ENCODE measurements at regions not wholly inside any gene's neighbourhood (a gene's known extent, or its start where the extent isn't known, plus 50 kb on each side); places are given as distances from the start of the nearest gene placed in this dataset.

DNA sequence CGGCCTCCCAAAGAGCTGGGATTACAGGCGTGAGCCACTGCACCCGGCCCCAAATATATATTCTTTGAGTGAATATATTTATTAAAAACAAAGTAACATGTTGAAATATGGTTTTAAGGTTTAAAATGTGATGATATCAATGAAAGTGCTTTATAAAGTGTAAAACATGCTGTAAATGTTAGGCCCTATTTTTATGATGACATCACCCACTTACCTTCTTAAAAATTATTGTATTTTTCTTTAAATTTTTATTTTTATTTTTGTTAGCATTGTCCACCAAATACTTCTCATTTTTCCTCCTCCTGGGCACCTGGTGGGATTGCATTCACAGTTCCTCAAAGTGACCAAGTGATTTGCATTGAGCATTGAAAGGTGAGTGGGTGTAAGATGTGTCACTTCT is 152.6 kb upstream of the TBX3 start:
- TF ChIP-seq NRF1 (IDR thresholded peaks at IDR 0.05; ENCODE audit: low read depth, low read length) = no peak
- TF ChIP-seq, protein P1, sequence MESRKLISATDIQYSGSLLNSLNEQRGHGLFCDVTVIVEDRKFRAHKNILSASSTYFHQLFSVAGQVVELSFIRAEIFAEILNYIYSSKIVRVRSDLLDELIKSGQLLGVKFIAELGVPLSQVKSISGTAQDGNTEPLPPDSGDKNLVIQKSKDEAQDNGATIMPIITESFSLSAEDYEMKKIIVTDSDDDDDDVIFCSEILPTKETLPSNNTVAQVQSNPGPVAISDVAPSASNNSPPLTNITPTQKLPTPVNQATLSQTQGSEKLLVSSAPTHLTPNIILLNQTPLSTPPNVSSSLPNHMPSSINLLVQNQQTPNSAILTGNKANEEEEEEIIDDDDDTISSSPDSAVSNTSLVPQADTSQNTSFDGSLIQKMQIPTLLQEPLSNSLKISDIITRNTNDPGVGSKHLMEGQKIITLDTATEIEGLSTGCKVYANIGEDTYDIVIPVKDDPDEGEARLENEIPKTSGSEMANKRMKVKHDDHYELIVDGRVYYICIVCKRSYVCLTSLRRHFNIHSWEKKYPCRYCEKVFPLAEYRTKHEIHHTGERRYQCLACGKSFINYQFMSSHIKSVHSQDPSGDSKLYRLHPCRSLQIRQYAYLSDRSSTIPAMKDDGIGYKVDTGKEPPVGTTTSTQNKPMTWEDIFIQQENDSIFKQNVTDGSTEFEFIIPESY (IDR thresholded peaks at IDR 0.05; ENCODE audit: borderline replicate concordance, low read depth) = no peak
- TF ChIP-seq, protein P2, sequence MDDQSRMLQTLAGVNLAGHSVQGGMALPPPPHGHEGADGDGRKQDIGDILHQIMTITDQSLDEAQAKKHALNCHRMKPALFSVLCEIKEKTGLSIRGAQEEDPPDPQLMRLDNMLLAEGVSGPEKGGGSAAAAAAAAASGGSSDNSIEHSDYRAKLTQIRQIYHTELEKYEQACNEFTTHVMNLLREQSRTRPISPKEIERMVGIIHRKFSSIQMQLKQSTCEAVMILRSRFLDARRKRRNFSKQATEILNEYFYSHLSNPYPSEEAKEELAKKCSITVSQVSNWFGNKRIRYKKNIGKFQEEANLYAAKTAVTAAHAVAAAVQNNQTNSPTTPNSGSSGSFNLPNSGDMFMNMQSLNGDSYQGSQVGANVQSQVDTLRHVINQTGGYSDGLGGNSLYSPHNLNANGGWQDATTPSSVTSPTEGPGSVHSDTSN (IDR thresholded peaks at IDR 0.05) = no peak
- TF ChIP-seq JUND (IDR thresholded peaks at IDR 0.05) = no peak
- no peak for TF ChIP-seq GABPA (IDR thresholded peaks at IDR 0.05; ENCODE audit: low read depth)
- TF ChIP-seq, protein P3, sequence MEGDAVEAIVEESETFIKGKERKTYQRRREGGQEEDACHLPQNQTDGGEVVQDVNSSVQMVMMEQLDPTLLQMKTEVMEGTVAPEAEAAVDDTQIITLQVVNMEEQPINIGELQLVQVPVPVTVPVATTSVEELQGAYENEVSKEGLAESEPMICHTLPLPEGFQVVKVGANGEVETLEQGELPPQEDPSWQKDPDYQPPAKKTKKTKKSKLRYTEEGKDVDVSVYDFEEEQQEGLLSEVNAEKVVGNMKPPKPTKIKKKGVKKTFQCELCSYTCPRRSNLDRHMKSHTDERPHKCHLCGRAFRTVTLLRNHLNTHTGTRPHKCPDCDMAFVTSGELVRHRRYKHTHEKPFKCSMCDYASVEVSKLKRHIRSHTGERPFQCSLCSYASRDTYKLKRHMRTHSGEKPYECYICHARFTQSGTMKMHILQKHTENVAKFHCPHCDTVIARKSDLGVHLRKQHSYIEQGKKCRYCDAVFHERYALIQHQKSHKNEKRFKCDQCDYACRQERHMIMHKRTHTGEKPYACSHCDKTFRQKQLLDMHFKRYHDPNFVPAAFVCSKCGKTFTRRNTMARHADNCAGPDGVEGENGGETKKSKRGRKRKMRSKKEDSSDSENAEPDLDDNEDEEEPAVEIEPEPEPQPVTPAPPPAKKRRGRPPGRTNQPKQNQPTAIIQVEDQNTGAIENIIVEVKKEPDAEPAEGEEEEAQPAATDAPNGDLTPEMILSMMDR (IDR thresholded peaks at IDR 0.05) = no peak
- TF ChIP-seq, protein P4, sequence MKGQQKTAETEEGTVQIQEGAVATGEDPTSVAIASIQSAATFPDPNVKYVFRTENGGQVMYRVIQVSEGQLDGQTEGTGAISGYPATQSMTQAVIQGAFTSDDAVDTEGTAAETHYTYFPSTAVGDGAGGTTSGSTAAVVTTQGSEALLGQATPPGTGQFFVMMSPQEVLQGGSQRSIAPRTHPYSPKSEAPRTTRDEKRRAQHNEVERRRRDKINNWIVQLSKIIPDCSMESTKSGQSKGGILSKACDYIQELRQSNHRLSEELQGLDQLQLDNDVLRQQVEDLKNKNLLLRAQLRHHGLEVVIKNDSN (IDR thresholded peaks at IDR 0.05; ENCODE audit: borderline replicate concordance, low read depth) = no peak
- no peak for TF ChIP-seq FOXM1 (IDR thresholded peaks at IDR 0.05; ENCODE audit: low read depth)

Data from SK-N-SH (cell line).